H1 (cell line): ENCODE measurements at regions not wholly inside any gene's neighbourhood (a gene's known extent, or its start where the extent isn't known, plus 50 kb on each side); places are given as distances from the start of the nearest gene placed in this dataset.

Source experiments
- ATF3 ChIP-seq: IDR thresholded peaks from 2 replicates; pipeline ENCODE4 v1.6.1; 2011; ENCODE audit warnings: low read depth, mild to moderate bottlenecking, low read length; ENCODE audit not compliant: insufficient read depth
- CHD1 ChIP-seq: IDR thresholded peaks from 2 replicates; pipeline ENCODE4 v1.6.1; 2012; ENCODE audit warnings: low read depth, low read length, improper control_type of control experiment
- CHD7 ChIP-seq: fragments of 300-600 bp; sonication (generic); IDR thresholded peaks from 2 replicates; pipeline ENCODE4 v1.7.1; 2012; ENCODE audit warnings: low read length, moderate library complexity, mild to moderate bottlenecking, inconsistent platforms; ENCODE audit not compliant: insufficient replicate concordance
- CTBP2 ChIP-seq: IDR thresholded peaks from 2 replicates; pipeline ENCODE4 v1.7.0; 2011; ENCODE audit warnings: borderline replicate concordance, mild to moderate bottlenecking, moderate library complexity, mixed read lengths, low read length; ENCODE audit not compliant: insufficient read depth, insufficient read length
- MAX ChIP-seq: IDR thresholded peaks from 2 replicates; pipeline ENCODE4 v1.6.1; 2012; ENCODE audit warnings: inconsistent platforms
- POLR2AphosphoS5 ChIP-seq: IDR thresholded peaks from 2 replicates; pipeline ENCODE4 v1.6.1; 2011; ENCODE audit warnings: low read depth, low read length
- RBBP5 ChIP-seq: IDR thresholded peaks from 2 replicates; pipeline ENCODE4 v1.7.1; 2012; ENCODE audit warnings: low read depth, mild to moderate bottlenecking, inconsistent platforms, low read length, moderate library complexity, borderline replicate concordance
- TEAD4 ChIP-seq: IDR thresholded peaks from 2 replicates; pipeline ENCODE4 v1.6.1; 2012; ENCODE audit warnings: low read depth, low read length, inconsistent platforms, mixed read lengths
- ZNF274 ChIP-seq: IDR thresholded peaks from 2 replicates; pipeline ENCODE4 v1.7.0; 2012; ENCODE audit warnings: low read length, borderline replicate concordance; ENCODE audit errors: extremely low read depth

- TF ChIP-seq CHD7 (no peak), ZNF274 (no peak), CHD1 (no peak), ATF3 (no peak), CTBP2 (no peak), MAX (no peak), TEAD4 (no peak), POLR2AphosphoS5 (no peak), RBBP5 (no peak)
Observed at GRCh38 chr4:188336891-188337290, 197.7 kb downstream of the TRIML1 start (continued).
